A549 (cell line): ENCODE measurements at regions not wholly inside any gene's neighbourhood (a gene's known extent, or its start where the extent isn't known, plus 50 kb on each side); places are given as distances from the start of the nearest gene placed in this dataset.

Experiments
- CTCF ChIP-seq: fragments of >200 bp; sonication (Bioruptor Twin); formaldehyde crosslinking; IDR thresholded peaks from 3 replicates; pipeline ENCODE4 v1.5.1; 2016
- EP300 ChIP-seq, 2 experiments: fragments of >200 bp; sonication (Bioruptor Twin); formaldehyde crosslinking; IDR thresholded peaks; 2 replicates in 1 of 2; 3 replicates in 1 of 2; pipeline ENCODE4 v1.6.1; 2016 to 2017
- FOSL2 ChIP-seq, 2 experiments: fragments of 450-650 bp in 1 of 2; fragments of >200 bp in 1 of 2; sonication (Bioruptor Twin) in 1 of 2; formaldehyde crosslinking; IDR thresholded peaks; 2 replicates each; pipeline versions ENCODE4 v1.5.0 to v1.6.1; 2016 to 2020; ENCODE audit warnings: mild to moderate bottlenecking in 1 of 2, moderate library complexity in 1 of 2
- KDM1A ChIP-seq: fragments of 200-600 bp; sonication (generic); IDR thresholded peaks from 2 replicates; pipeline ENCODE4 v1.6.1; 2016; ENCODE audit warnings: low read depth, mild to moderate bottlenecking
- MAFK ChIP-seq: fragments of 450-650 bp; IDR thresholded peaks from 2 replicates; pipeline ENCODE4 v1.6.1; 2014; ENCODE audit not compliant: partially characterized antibody
- MAX ChIP-seq: IDR thresholded peaks from 2 replicates; pipeline ENCODE4 v1.6.1; 2012
- MAZ ChIP-seq: fragments of 150-350 bp; IDR thresholded peaks from 2 replicates; pipeline ENCODE4 v1.6.1; 2014; ENCODE audit warnings: antibody characterized with exemption, low read depth, low read length, borderline replicate concordance
- POLR2A ChIP-seq: IDR thresholded peaks from 2 replicates; pipeline ENCODE4 v1.6.1; 2012; ENCODE audit warnings: mild to moderate bottlenecking, low read length
- REST ChIP-seq: fragments of 200-600 bp; sonication (generic); IDR thresholded peaks from 2 replicates; pipeline ENCODE4 v1.6.1; 2016; ENCODE audit warnings: antibody characterized with exemption, mild to moderate bottlenecking, moderate library complexity

GRCh38 chr15:62607643-62608042, 434.9 kb upstream of the TPM1 start:
- no peak for TF ChIP-seq CTCF
- TF ChIP-seq KDM1A = no peak
- TF ChIP-seq MAFK = no peak
- no peak for TF ChIP-seq MAZ
- no peak for TF ChIP-seq REST
- no peak for TF ChIP-seq EP300 (IDR thresholded peaks at IDR 0.05)
- no peak for TF ChIP-seq POLR2A
- no peak for TF ChIP-seq FOSL2 (IDR thresholded peaks at IDR 0.05)
- no peak for TF ChIP-seq FOSL2 (CRISPR knock-in tag; IDR thresholded peaks at IDR 0.05)
- TF ChIP-seq MAX = no peak
